T-helper 1 cell treated with Interleukin-12 subunit alpha and Interleukin-12 subunit beta and Interleukin-4 antibody, amounts not matched to agents 30 μg/mL and 1 μg/mL, for 36 hours (primary cell): ENCODE measurements at regions not wholly inside any gene's neighbourhood (a gene's known extent, or its start where the extent isn't known, plus 50 kb on each side); places are given as distances from the start of the nearest gene placed in this dataset.

Experiments used
- H3K27ac Mint-ChIP-seq: one replicate; pipeline ENCODE4 v1.8.0; 2021; ENCODE audit warnings: mild to moderate bottlenecking, mixed read lengths
- H3K27me3 Mint-ChIP-seq: one replicate; pipeline ENCODE4 v1.8.0; 2021; ENCODE audit warnings: low read depth, mixed read lengths
- H3K36me3 Mint-ChIP-seq: one replicate; pipeline ENCODE4 v1.8.0; 2021; ENCODE audit warnings: low read depth, mixed read lengths
- H3K4me1 Mint-ChIP-seq: one replicate; pipeline ENCODE4 v1.8.0; 2021; ENCODE audit warnings: low read depth, mixed read lengths
- H3K4me3 Mint-ChIP-seq: one replicate; pipeline ENCODE4 v1.8.0; 2021; ENCODE audit warnings: mild to moderate bottlenecking, moderate library complexity, mixed read lengths
- H3K9me3 Mint-ChIP-seq: one replicate; pipeline ENCODE4 v1.8.0; 2021; ENCODE audit warnings: mixed read lengths

DNA sequence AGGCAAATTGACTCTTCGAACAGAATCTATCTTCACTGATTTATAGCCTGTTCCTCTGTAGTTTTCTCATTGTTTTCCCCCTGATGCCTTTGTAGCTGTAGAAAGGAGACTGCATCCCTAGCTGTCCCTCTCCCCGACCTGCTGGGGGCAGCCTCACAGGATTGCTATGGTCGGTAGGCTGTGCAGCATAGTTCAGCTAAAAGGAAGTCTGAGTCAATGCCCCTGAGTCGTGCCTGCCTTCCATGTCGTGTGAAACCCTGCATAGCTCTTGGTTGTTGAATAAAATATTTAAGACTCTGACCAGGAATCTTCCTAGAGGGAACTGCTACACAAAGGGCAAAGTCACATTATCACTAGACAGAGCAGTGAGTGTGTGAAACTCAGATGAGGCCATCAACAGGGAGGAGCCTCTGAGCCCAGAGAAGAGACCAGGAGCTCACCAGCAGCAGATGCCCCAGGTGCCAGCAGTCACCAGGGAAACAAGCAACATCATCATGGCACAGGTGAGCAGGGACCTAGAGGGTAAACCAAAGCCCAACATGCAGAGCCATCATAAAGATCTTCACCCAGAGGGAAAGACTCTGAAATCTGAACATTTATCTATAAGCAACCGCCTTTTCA lies 108.4 kb upstream of the NBEA start:
- no peak overlapping the region for H3K4me3 Mint-ChIP-seq
- no peak overlapping the region for H3K27ac Mint-ChIP-seq
- no peaks in the 10 kb centered on the region for H3K9me3 Mint-ChIP-seq
- no peaks in the 10 kb centered on the region for H3K36me3 Mint-ChIP-seq
- no peaks in the 10 kb centered on the region for H3K27me3 Mint-ChIP-seq
- no peaks in the 10 kb centered on the region for H3K4me1 Mint-ChIP-seq

DNA sequence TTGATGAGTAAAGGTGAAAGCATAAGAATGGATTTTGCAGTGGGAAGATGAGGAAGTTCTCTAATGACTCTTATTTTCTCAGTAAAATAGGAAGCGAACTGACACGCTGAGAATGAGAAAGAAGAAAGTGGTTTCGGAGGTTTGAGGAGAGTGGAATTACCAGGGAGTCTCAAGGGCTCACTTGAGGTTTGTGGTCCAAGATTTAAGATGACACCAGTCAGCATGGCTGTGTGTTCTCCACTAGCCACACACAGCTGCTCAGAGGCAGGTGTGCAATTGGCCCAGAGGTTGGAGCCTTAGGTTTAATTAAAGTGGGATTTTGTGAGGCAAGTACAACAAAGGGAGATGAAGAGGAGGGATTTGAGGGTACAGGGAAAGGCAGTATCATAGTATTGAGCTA lies 99.6 kb upstream of the NBEA start:
- Mint-ChIP-seq H3K27ac (no peak overlapping the region), H3K4me3 (no peak overlapping the region), H3K9me3 (no peaks in the 10 kb centered on the region), H3K4me1 (no peaks in the 10 kb centered on the region), H3K27me3 (no peaks in the 10 kb centered on the region), H3K36me3 (no peaks in the 10 kb centered on the region)

DNA sequence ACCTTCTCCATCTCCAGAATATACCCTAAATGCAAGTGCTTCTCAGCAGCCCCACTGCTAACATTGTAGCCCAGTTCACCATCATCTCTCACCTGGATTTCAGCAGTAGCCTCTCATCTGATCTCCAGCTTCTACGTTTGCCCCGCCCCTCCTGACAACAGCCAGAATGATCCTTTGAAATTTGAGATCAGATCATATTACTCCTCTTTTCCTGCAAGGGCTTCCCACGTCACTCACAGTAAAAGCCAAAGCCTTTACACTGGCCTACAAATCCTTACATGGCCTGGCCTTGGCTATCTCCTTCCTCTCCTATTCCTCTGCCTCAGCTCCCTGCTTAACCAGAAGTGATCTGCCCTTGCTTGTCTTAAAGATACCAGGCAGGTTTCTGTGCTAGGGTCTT lies 94.3 kb upstream of the NBEA start:
- H3K4me3 Mint-ChIP-seq = no peak overlapping the region
- no peaks in the 10 kb centered on the region for H3K9me3 Mint-ChIP-seq
- no peaks in the 10 kb centered on the region for H3K4me1 Mint-ChIP-seq
- no peaks in the 10 kb centered on the region for H3K27me3 Mint-ChIP-seq
- H3K27ac Mint-ChIP-seq = no peak overlapping the region
- no peaks in the 10 kb centered on the region for H3K36me3 Mint-ChIP-seq

DNA sequence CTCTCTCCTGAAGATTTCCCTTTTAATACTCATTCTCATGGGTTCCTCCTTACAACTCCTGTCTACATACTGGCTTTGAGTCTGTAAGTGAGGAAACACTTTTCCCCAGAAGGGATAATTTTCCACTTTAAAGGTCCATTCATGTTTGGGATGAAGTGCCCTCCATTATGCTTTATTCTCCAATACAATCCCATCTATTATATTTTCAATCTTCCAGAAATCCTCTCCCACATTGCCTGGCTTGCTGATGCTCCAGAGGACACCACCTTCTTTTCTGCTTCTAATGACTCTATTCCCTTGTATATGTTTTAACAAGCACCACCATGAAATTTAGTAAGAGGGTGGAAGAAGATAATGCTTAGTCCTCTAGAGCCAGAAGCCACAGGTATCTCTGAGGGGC lies 92.7 kb upstream of the NBEA start:
- Mint-ChIP-seq H3K9me3 (no peaks in the 10 kb centered on the region), H3K27ac (no peak overlapping the region), H3K4me1 (no peaks in the 10 kb centered on the region), H3K4me3 (no peak overlapping the region), H3K36me3 (no peaks in the 10 kb centered on the region), H3K27me3 (no peaks in the 10 kb centered on the region)

DNA sequence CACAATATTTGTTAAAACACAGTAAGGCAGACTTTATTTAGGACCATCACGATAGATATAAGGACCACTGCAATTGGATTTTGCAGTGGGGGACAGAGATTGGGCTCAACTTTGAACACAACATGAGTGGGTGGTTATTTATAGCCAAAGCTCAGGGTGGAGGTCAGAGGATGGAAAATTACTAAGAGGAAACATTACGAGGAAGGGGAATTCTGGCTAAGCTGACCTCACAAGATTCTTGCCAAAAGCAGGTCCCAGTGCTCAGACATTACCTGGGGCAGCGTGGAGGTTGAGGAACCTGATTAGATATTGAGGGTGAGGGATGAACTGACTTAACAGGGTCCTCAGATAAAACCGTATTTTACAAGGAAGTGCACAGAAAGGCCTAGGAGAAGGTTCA lies 88.9 kb upstream of the NBEA start:
- no peaks in the 10 kb centered on the region for H3K4me1 Mint-ChIP-seq
- H3K27me3 Mint-ChIP-seq = no peaks in the 10 kb centered on the region
- no peaks in the 10 kb centered on the region for H3K36me3 Mint-ChIP-seq
- H3K27ac Mint-ChIP-seq = no peak overlapping the region
- no peak overlapping the region for H3K4me3 Mint-ChIP-seq
- no peaks in the 10 kb centered on the region for H3K9me3 Mint-ChIP-seq

DNA sequence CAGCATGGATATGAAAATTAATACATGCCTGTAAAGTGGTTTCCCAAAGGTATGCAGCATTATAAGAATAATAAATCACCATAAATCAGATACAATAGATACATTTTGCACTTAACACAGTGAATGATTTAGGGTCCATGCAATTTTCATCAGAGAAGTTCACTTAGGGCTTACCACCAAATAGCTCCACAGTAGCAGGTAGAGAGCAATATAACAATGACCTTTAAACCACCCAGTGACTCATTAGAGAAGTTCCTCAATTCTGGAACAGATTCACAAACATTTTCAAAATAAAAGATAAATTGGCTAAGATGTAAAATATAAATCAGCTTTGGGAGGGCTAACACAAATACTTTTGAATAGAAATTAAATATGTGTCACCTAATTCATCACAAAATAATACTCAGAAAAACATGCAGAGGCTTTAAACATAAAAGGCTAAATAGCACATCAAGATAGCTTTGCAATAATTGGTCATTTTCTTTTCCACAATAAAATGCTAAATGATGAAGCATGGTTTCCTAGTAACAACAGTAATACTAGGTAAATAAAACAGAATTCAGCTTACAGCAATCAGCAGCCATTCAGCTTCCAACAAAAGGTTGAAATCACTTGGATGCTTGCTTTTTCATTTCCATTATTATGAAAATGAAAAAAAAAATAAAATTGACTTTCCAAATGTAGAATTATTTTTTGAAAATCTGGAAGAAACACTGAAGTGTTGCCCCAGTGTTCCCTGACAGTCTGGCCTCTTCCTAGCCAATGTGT lies 84.3 kb upstream of the NBEA start:
- Mint-ChIP-seq H3K4me3 (no peak overlapping the region), H3K36me3 (no peaks in the 10 kb centered on the region), H3K27ac (no peak overlapping the region), H3K4me1 (no peaks in the 10 kb centered on the region), H3K27me3 (no peaks in the 10 kb centered on the region), H3K9me3 (no peaks in the 10 kb centered on the region)

DNA sequence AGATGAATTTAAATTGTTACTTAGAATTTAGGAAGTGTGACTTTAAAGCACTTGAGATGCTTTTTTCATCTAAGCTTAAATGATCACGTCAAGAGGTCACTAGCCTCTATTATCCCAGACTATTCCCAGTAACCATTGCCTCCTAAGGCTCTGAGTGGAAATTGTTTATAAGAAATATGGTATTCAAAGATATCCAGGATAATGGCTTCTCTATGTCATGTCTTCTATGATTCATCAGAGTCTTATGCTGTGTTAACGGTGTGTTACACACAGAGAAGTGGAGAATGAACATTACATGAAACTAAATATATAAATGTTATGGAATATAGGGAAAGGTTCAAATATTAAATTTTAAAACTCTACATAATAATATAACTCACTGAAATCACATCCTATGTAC lies 79.8 kb upstream of the NBEA start:
- no peaks in the 10 kb centered on the region for H3K4me1 Mint-ChIP-seq
- H3K36me3 Mint-ChIP-seq = no peaks in the 10 kb centered on the region
- no peaks in the 10 kb centered on the region for H3K27me3 Mint-ChIP-seq
- H3K27ac Mint-ChIP-seq = no peak overlapping the region
- H3K9me3 Mint-ChIP-seq = no peaks in the 10 kb centered on the region
- H3K4me3 Mint-ChIP-seq = no peak overlapping the region

DNA sequence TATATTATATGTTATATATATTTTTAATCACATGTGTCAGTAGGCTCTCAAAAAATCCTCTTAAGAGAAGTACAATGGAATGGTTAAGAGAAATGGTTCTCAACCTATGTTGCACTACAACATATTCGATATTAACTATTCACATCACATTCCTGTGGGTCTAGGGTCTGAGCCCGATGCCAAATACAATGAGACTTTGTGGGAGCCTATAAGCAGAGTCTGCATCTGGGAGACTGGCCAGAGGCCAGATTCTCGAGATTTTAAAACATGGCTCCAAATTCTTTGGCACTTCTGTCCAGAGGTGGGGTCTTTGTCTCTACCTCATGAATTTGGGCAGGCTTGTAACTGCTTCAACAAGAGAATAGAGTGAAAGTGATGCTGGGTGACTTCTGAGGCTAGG lies 79.4 kb upstream of the NBEA start:
- H3K27ac Mint-ChIP-seq = no peak overlapping the region
- H3K9me3 Mint-ChIP-seq = no peaks in the 10 kb centered on the region
- no peak overlapping the region for H3K4me3 Mint-ChIP-seq
- no peaks in the 10 kb centered on the region for H3K4me1 Mint-ChIP-seq
- no peaks in the 10 kb centered on the region for H3K36me3 Mint-ChIP-seq
- H3K27me3 Mint-ChIP-seq = no peaks in the 10 kb centered on the region

DNA sequence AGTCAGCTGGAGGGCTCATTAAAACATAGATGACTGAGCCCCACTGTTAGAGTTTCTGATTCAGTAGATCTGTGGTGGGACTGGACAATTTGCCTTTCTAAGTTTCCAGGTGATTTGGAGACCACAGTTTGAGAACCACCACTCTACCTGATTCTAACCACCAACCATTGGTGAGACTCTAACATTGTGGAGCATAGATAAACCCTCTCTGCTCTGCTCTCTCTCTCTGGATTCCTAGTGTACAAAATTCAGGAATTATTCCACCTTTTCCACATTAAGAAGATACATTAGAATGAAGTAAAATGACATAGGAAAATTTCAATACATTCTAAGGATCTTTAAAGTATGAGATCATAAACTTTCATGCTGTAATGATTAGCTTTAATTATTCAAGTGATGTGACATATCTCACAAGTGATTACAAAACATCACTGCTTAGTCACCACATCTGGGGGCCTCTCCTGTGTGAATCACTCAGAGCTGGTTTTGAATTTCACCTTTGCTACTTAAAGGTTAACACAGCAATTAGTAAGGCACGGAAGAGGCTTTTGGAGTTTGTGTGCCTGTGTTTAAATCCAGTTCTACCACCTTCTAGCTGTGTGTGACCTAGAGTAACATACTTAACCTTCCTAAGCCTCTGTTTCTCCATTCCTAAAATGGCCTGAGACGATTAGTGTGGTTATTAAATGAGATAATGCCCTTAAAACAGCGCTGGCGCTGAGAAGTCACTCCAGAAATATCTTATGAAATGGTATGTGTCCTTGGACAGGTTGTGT lies 78.5 kb upstream of the NBEA start:
- Mint-ChIP-seq H3K4me1 (no peaks in the 10 kb centered on the region), H3K27me3 (no peaks in the 10 kb centered on the region), H3K4me3 (no peak overlapping the region), H3K9me3 (no peaks in the 10 kb centered on the region), H3K27ac (no peak overlapping the region), H3K36me3 (no peaks in the 10 kb centered on the region)

DNA sequence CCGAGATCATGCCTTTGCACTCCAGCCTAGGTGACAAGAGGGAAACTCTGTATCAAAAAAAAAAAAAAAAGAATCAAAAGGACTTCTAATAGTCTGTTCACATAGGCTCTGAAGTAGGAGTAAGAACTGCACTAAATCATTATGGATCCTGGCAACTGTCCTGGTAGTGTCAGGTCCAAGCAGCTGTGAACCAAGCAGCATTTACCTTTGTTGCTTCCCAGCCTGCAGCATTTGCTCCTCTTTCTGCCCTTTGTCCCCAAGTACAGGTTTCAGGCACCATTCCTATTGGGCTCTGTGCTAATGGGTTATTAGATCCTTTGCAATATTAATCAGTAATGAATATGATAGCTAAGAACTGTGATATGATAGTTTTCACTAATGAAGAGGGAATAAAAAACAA lies 77.4 kb upstream of the NBEA start:
- Mint-ChIP-seq H3K4me1 (no peaks in the 10 kb centered on the region), H3K4me3 (no peak overlapping the region), H3K27me3 (no peaks in the 10 kb centered on the region), H3K27ac (no peak overlapping the region), H3K9me3 (no peaks in the 10 kb centered on the region), H3K36me3 (no peaks in the 10 kb centered on the region)

DNA sequence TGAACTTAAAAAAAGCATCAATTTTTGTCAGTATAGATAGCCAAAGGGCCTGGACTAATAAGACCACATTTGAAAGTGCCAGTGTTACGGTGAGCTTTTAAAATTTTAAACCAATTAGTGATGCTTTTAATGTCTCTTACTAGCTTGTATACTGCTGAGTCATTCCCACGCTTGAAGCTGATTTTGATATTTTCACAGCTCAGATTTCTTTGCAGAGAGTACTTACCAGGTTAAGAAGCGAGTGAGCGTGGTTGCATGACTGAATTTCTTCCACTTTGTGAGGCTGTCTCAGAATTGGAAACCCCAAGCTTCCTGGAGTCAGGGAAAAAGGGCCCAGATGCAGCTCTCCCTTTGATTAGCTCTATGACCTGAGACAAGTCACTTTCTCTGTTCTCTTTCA lies 74.5 kb upstream of the NBEA start:
- H3K27me3 Mint-ChIP-seq = no peaks in the 10 kb centered on the region
- H3K36me3 Mint-ChIP-seq = no peaks in the 10 kb centered on the region
- no peak overlapping the region for H3K4me3 Mint-ChIP-seq
- H3K27ac Mint-ChIP-seq = no peak overlapping the region
- H3K9me3 Mint-ChIP-seq = no peaks in the 10 kb centered on the region
- H3K4me1 Mint-ChIP-seq = no peaks in the 10 kb centered on the region

DNA sequence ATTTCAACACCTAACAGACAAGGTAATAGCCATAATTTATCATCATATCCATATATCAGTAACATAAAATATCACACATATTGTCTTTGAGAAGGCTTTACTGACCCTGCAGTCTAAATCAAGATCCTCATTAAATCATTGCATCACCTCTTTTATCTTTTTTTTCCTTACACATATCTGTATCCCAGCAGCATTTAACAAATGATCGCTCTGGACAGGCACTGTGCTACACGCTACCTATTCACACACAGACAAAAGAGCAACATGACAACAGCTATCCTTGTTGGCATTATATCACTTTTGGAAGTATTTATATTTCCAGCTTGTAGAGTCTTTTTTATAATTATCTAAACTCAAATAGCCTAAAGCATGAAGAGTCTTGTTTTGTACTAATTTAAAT lies 73.3 kb upstream of the NBEA start:
- no peak overlapping the region for H3K27ac Mint-ChIP-seq
- no peaks in the 10 kb centered on the region for H3K36me3 Mint-ChIP-seq
- no peak overlapping the region for H3K4me3 Mint-ChIP-seq
- H3K4me1 Mint-ChIP-seq = no peaks in the 10 kb centered on the region
- H3K27me3 Mint-ChIP-seq = no peaks in the 10 kb centered on the region
- H3K9me3 Mint-ChIP-seq = no peaks in the 10 kb centered on the region

DNA sequence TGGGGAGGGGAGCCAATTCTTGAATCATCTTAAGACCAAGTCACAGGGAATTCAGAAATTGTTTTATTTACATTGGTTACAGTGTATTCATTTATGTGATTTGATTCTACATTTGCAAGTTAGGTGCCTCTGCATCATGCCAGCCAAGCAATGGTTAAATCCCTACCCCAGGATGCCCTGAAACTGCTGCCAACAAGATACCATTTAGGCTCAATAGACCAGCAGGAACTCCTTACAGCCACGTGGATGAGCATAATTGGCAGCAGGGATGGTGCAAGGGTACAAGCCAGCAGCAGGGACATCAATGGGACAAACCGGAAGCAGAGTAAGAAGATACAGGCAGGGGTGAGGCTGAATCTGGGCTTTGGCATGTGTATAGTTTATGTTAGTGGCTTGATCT lies 72.4 kb upstream of the NBEA start:
- Mint-ChIP-seq H3K27me3 (no peaks in the 10 kb centered on the region), H3K36me3 (no peaks in the 10 kb centered on the region), H3K4me3 (no peak overlapping the region), H3K4me1 (no peaks in the 10 kb centered on the region), H3K9me3 (no peaks in the 10 kb centered on the region), H3K27ac (no peak overlapping the region)

DNA sequence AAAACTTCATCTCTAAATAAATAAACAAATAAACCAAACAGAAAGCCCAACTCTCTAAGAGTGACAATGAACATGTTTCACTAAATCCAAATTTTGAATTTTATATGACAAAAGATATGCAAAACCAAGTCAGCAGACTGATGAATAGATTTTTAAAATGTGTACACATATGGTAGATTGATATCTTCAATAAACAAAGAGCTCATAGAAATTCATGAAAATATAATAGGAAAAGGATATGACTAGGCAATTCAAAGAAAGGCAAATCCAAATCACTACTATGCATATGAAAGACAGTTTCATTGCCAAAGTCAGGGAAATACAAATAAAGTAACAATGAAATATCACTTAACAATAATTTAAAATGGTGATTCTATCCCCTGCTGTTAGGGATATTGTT lies 63.7 kb upstream of the NBEA start:
- Mint-ChIP-seq H3K36me3 (no peaks in the 10 kb centered on the region), H3K4me3 (no peak overlapping the region), H3K4me1 (no peaks in the 10 kb centered on the region), H3K9me3 (no peaks in the 10 kb centered on the region), H3K27me3 (no peaks in the 10 kb centered on the region), H3K27ac (no peak overlapping the region)

DNA sequence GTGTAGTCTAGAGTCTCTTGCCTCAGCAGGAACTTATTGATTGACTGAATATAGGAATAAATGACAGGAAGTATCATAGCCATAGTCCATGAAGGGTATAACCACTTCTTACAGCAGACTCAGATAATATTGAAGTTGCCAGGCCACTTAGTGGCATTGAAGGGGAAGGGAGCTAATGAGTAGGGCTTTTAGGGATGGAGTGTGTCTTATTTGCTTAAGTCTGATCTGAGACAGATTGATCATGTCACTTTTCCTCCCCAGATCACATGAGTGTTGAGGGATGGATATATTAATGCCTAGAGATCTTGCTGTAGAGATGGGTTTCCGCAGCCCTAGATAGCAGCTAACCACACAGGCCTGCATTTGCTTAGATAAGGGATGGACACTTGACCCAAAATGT lies 62.2 kb upstream of the NBEA start:
- no peak overlapping the region for H3K4me3 Mint-ChIP-seq

More for the DNA sequence above, 62.2 kb upstream of the NBEA start:
- Mint-ChIP-seq H3K27ac (no peak overlapping the region), H3K36me3 (no peaks in the 10 kb centered on the region), H3K4me1 (no peaks in the 10 kb centered on the region), H3K9me3 (no peaks in the 10 kb centered on the region), H3K27me3 (no peaks in the 10 kb centered on the region)
